Mesodermal cell (in vitro differentiated cells): ENCODE measurements at regions not wholly inside any gene's neighbourhood (a gene's known extent, or its start where the extent isn't known, plus 50 kb on each side); places are given as distances from the start of the nearest gene placed in this dataset.
"Not testable (repeated sequence)": the region's sequence is repeated elsewhere in the genome, so short reads cannot be mapped to it uniquely, and the experiment has no call there.

Source experiments
- H3K27ac ChIP-seq: 2 replicates; pipeline ENCODE4 v1.7.0; 2013; ENCODE audit warnings: mild to moderate bottlenecking, low read depth, low read length, moderate library complexity; ENCODE audit not compliant: severe bottlenecking
- H3K36me3 ChIP-seq: 2 replicates; pipeline ENCODE4 v1.7.1; 2013; ENCODE audit warnings: mild to moderate bottlenecking, low read length, moderate library complexity; ENCODE audit not compliant: control insufficient read depth, insufficient read depth
- H3K4me1 ChIP-seq: one replicate; pipeline ENCODE4 v1.7.1; 2013; ENCODE audit warnings: mild to moderate bottlenecking, low read length; ENCODE audit not compliant: insufficient read depth, control insufficient read depth, poor library complexity, severe bottlenecking
- H3K4me3 ChIP-seq: 2 replicates; pipeline ENCODE4 v1.7.0; 2013; ENCODE audit warnings: low read length, control low read depth, mild to moderate bottlenecking; ENCODE audit not compliant: insufficient read depth, poor library complexity, severe bottlenecking; ENCODE audit errors: extremely low read depth
- H3K9me3 ChIP-seq: 2 replicates; pipeline ENCODE4 v1.7.1; 2013; ENCODE audit warnings: mild to moderate bottlenecking, low read length, moderate library complexity; ENCODE audit not compliant: control insufficient read depth
- WGBS, 2 experiments: methylation state at CpG; one replicate each; pipeline ENCODE4 v1.1.5; 2013; ENCODE audit warnings: missing lambda C conversion rate in 2 of 2; ENCODE audit not compliant: insufficient coverage in 2 of 2; 5-methylcytosine and 5-hydroxymethylcytosine counted together

DNA sequence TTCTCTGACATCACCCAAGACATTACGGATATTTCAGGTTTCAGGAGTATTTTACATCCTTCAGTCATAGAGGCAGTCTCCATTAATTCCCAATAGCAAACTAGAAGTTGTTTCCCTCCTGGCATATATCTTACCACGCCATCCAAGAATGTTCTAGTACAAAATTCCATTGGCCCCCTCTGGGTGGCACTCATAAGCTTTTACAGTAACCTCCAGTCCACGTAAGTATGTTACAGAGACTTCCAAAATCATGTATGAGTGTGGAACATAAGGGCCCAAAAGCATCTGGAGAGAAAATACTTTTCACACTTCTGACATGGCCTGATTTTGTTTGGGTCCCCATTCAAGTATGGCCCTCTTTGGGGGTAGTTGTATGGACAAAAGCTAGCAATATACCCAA, 58.1 kb upstream of the DHRS4 start:
- H3K4me3 ChIP-seq: no peak overlapping the region
- H3K36me3 ChIP-seq: no peaks in the 10 kb centered on the region
- 63 to 100% methylated on average over 1 to 2 of the region's 3 CpGs for WGBS, 2 experiments
- H3K9me3 ChIP-seq: no peaks in the 10 kb centered on the region
- no peak overlapping the region for H3K27ac ChIP-seq
- H3K4me1 ChIP-seq: no peaks in the 10 kb centered on the region

DNA sequence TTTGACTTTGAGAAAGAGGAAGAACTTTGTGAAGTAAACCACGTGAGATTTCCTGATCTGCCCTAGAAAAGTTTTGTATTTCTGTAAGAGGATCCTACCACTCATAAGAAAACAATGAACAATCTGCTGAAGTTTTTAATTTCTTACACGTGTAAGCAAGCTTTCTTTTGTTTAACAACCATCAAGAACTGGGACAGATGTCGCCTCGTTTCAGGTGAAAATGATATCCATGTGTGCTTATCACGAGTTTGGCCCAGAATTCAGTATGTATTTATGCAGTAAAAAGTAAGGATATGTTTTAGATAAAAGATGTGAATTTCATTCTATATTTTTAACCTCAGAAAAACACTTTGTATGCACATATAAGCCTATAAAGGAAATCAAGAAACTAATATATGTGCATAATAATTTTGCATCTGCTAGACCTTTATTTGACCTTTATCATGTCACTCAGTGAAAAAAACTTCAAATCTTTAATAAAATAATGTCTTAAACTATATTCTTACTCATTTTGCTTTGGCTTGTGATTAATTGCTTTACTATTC, 56.9 kb upstream of the DHRS4 start:
- 65% methylated on average over 4 of the region's 5 CpGs; no CpG with 5 or more reads in 1 of the 2 experiments for WGBS, 2 experiments
- H3K4me1 ChIP-seq: no peaks in the 10 kb centered on the region
- no peaks in the 10 kb centered on the region for H3K36me3 ChIP-seq
- no peak overlapping the region for H3K27ac ChIP-seq
- no peak overlapping the region for H3K4me3 ChIP-seq
- peaks cover 5% of the 10 kb centered on the region for H3K9me3 ChIP-seq

DNA sequence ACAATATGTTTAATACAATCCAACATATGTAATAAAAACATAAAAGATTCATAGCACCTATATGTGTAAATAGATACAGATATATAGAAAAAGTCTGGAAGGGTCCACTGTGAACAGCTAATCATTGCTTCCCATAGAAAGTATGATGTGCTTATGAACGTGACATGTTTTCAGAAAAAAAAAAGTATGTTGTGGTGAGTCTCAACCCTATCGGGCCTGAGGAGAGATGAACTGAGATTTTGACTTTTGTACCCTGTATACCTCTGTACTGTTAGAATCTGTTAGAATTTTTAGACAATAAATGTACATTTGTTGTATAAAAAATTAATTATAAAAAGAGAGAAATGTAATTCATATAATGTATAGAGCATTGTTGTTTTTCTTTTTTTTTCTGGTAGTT, 56.3 kb upstream of the DHRS4 start:
- not testable (repeated sequence) for H3K4me3 ChIP-seq, H3K4me1 ChIP-seq, H3K27ac ChIP-seq, H3K36me3 ChIP-seq, H3K9me3 ChIP-seq
- WGBS, 2 experiments: 71 to 90% methylated on average over 1 to 2 of the region's 2 CpGs

DNA sequence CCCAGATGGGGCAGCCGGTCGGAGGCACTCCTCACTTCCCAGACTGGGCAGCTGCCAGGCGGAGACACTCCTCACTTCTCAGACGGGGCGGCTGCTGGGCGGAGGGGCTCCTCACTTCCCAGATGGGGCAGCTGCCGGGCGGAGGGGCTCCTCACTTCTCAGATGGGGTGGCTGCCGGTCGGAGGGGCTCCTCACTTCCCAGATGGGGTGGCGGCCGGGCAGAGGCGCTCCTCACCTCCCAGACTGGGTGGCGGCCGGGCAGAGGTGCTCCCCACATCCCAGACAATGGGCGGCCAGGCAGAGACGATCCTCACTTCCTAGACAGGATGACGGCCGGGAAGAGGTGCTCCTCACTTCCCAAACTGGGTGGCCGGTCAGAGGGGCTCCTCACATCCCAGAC, 55.2 kb upstream of the DHRS4 start:
- 90 to 91% methylated on average over 18 to 20 of the region's 20 CpGs for WGBS, 2 experiments
- not testable (repeated sequence) for H3K27ac ChIP-seq, H3K9me3 ChIP-seq

DNA sequence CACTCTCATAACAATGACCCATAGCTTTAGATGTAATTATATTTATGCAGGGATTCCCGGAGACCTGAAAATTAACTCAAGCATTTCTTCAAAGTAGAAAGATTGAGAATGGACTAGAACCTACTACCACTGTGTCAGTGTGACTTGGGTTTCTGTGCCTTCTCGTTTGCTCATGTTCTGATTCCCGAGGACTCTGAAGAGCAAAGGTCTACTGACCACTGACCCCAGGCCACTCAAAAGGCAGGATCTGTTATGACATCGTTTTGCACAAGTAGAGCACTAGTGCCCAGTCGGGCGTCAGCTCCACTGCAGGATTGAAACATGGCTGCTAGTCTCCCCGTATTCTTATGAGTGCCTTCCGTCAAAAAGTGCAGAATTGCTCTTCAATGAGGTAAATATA, 53.8 kb upstream of the DHRS4 start:
- H3K36me3 ChIP-seq: no peaks in the 10 kb centered on the region
- 85 to 88% methylated on average over 6 to 7 of the region's 8 CpGs for WGBS, 2 experiments
- peaks cover 5% of the 10 kb centered on the region for H3K9me3 ChIP-seq
- no peaks in the 10 kb centered on the region for H3K4me1 ChIP-seq
- no peak overlapping the region for H3K27ac ChIP-seq
- no peak overlapping the region for H3K4me3 ChIP-seq

More for the DNA sequence above, 55.2 kb upstream of the DHRS4 start:
- not testable (repeated sequence) for H3K4me3 ChIP-seq, H3K4me1 ChIP-seq, H3K36me3 ChIP-seq

DNA sequence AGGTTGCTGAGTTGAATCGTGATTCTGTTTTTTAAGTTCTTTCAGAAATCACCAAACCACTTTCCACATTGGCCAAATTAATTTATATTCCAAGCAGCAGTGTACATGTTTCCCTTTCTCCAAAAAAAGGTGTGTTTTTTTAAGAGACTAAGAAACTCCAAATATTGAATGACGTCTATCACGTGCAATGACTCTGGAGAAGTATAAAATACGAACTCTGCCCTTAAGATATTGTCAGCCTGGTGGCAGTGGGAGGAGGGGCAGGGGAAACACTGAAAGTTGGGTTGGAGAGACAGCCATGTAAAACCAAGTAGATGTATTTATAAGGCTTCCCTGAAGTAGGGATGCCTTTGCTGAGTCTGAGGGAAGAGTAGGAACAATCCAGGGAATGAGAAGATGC, 50.1 kb upstream of the DHRS4 start:
- H3K9me3 ChIP-seq: peaks cover 5% of the 10 kb centered on the region
- 70 to 91% methylated on average over 3 of the region's 4 CpGs for WGBS, 2 experiments
- no peaks in the 10 kb centered on the region for H3K36me3 ChIP-seq
- H3K4me1 ChIP-seq: no peaks in the 10 kb centered on the region
- no peak overlapping the region for H3K27ac ChIP-seq
- H3K4me3 ChIP-seq: no peak overlapping the region
